ENCODE measurements at regions not wholly inside any gene's neighbourhood (a gene's known extent, or its start where the extent isn't known, plus 50 kb on each side); places are given as distances from the start of the nearest gene placed in this dataset.
A peak's percentile ranks its signal among the peaks of the same experiment; 100 is the strongest.

GRCh38 chr15:56868170-56868569, 50.3 kb upstream of the TCF12 start:
- no peak for DNase-seq (ENCODE audit: low spot score)

GRCh38 chr15:56866803-56867202, 51.6 kb upstream of the TCF12 start:
- peak; percentile 31 for DNase-seq (ENCODE audit: low spot score)

GRCh38 chr15:56857828-56858227, 60.6 kb upstream of the TCF12 start:
- no peak for DNase-seq (ENCODE audit: low spot score)

DNA sequence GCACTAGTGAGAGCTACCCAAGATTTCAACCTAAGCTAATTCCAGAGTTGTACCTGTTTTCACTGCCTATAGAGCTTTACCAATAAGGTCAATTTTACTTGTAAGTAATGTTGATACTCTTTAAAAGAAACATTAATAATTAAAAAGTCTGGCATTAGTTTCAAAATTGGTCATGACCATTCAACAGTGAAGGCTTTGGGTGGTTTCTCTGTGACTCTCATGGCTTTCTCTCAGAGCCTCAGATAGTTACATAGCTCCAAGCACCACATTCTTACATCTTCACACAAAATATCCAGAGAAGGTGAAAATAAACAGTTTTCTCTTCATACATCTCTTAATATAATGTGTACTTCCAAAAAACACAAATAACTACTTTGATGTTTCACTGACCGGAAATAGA, 61.5 kb upstream of the TCF12 start:
- DNase-seq (ENCODE audit: low spot score), result no peak

GRCh38 chr15:56844892-56845291, 73.6 kb upstream of the TCF12 start:
- no peak for DNase-seq (ENCODE audit: low spot score)

DNA sequence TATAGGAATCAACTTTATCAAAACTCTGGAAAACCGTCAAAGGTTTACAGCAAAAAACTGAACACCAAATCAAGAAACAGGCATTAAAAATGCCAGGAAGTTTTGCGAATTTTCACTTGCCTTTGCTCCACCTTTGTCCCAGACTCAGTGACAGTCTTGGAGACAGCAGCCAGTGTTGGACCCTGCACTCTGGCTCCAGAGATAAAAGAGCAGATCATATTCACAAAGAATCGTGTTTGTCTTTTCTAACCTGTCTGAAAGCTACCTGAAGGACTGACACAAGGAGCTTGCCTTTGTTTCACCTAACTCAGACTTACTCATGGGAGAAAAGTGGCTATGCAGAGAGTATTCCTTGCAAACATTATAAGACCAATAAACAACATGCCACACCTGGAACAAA, 74.0 kb upstream of the TCF12 start:
- DNase-seq (ENCODE audit: low spot score), result no peak

- DNase-seq (ENCODE audit: low spot score), result no peak
Observed at GRCh38 chr15:56839641-56840040, 78.8 kb upstream of the TCF12 start.

DNA sequence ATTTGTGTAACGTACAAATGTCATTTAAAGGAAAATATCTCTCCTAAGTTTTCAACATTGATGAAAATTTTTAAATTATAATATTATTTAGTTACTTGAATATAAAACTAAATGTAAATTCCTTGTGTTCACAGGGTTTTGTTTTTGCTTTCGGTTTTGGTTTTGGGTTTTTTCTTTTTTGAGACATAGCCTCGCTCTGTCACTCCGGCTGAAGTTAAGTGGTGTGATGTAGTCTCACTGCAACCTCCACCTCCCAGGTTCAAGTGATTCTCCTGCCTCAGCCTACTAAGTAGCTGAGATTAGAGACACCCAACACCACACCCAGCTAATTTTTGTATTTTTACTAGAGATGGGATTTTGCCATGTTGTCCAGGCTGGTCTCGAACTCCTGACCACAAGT, 79.3 kb upstream of the TCF12 start:
- DNase-seq (ENCODE audit: low spot score), result no peak

DNA sequence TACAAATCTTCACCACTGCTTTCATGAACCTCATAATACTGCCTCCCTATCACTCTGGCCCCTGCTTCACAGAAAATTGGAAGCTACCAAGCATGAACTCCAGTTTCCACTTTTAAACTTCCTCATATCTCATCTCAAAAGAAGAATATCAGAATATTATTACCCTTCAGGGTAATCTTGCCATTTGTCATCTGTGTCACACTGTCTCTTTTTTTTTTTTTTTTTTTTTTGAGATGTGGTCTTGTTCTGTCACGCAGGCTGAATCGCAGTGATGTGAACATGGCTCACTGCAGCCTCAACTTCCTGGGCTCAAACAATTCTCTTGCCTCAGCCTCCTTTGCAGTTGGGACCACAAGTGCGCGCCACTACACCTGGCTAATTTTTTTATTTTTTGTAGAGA, 80.4 kb upstream of the TCF12 start:
- no peak for DNase-seq (ENCODE audit: low spot score)

DNA sequence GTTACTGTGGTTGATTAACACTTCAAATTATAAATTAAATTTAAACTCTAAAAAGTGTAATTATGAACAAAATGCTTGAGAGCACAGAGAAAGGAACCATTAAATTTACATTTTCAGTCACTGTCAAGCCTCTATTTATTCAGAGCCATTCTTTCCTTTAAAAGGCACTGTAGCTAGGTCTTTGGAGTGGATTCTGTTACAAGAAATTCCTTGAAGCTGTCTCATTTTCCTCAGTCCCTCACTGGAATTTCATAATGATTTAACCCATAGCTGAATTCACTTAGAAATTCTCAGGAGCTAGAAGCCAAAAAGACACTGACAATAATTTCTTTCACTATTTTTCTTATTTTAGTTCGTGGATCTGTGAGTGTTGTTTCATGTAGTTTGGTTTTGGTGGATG, 81.2 kb upstream of the TCF12 start:
- no peak for DNase-seq (ENCODE audit: low spot score)

DNA sequence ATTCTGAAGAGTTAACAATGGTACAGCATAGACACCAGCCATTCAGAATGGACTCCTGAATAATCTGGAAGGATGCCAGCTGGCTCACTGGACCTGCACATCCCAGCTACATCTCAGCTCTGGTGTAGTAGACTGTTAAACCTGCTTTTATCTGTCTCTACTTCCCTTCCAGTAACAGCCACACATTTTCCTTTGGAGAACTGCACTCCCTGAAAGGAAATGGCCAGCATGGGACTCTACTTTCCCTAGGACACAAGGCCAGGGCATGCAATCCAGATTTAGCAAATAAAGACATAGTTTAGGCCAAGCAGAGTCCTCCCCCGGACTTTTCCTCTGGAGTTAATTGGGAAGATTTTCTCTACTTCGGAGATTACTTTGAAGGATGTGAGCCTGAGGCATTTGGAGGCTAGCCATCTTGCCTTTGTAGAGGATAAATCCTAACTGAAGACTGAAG, 82.7 kb upstream of the TCF12 start:
- no peak for DNase-seq (ENCODE audit: low spot score)

DNA sequence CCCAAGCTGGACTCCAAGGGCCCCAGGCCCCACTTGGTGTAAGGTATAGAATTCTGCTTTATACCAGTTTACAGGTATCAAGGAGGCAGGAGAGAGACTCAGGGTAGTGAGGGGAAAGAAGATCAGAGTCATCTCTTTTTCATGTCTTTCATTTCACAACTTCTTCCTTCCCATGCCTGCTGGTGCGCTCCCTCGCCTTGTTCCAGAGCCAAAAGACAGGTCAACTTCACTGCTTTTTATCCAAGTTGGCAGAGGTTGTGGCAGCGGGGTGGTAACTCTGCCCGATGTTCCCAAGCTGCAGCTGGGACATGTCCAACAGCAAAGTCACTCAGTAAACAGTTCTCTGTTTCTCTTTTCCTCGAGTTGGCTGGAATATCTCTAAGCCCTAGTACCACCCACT, 86.3 kb upstream of the TCF12 start:
- no peak for DNase-seq (ENCODE audit: low spot score)

DNA sequence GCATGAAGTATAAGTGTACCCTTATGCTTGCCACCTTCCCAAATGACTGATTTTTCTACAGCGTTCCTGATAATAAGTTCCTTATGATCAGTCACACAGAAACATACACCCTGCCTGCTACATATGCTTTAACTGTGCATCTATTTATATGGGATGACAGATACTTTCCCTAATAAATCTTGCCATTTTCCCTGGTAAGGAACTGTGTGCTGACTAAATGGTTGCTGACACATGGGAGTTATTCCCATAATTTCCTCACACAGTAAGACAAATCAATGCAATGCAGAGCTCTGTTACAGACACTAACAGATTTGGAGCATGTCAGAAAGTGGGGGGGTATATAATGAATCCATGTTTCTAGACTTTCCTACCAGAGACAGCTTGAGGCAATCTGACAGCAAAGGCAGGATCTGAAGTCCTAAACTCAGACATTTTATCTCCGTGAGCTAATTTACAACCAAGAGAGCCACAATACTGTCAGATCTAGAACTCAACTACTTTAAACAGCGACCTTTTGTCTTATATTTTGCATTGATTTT, 86.9 kb upstream of the TCF12 start:
- no peak for DNase-seq (ENCODE audit: low spot score)

DNA sequence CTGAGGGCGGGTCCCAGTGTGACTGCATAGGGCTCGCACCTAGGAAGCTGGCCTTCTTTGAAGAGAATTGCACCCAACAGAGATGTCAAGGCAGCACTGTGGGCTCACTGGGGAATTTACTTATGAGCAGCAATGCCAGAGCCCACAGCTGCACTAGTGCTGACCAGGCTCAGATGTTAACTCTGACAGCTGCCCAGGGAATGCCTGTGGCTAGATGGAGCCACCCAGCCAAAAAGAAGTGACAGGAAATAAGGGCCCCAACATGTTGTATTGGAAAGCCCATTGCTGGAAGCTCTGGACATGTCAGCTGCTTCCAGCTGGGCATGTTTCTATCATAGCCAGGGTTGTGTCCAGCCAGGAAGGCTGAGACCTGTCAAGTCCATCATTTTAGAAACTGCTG, 90.9 kb upstream of the ZNF280D start:
- DNase-seq (ENCODE audit: low spot score), result no peak

- peak; percentile 64 for DNase-seq (ENCODE audit: low spot score)
Observed at GRCh38 chr15:56821721-56822425, 88.6 kb upstream of the ZNF280D start.

DNA sequence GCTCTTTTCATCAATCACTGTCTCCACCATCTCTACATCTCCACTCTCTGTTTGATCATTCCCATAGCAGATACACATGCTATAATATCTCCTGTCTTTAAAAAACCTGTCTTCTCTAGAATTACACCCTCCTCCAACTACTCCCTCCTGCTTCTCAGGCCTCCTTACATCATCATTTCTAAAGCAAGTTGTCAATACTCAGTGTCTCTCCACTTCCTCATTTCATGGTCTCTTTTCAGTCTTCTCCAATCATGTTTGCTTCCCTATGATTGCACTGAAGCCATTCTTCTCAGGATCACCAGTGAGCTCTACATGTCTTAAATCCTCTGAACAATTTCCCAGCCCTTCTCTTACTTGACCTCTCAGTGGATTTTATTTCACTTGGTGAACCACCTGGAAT, 87.0 kb upstream of the ZNF280D start:
- DNase-seq (ENCODE audit: low spot score), result no peak

DNA sequence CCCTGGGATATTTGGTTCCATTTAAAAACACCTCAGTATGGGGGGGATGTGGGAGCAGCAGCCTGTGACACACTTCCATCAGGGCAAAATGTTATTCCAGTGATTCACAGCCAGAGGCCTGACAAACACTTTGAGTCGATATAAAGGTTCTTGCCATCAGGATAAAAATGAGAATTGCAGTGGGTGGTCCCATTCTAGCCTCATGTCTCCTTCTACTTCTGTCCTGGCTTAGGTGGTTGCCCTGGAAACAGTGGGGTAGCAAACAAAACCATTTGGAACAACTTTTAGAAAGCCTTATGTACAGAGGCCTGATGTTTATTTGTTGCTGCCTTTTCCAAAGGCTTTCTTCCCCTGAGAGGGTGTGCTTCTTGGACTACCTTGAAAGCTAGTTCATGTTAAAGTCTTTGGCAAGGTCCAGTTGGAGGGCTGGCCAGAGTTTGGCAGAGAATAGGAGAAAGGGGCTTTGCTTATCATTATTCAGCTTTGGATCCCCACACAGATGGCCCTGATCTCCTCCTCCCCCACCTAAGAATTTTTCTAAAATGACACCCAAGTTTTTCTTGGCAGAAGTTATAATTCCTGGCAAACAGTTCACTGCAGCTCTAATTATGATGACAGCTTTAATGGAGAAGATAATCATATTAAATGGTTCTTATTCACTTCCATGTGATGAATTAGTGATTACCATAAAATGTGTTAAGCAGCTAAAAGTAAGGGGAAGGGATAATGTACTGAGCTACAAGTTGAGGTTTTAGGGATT, 84.2 kb upstream of the ZNF280D start:
- peak; percentile 36 for DNase-seq (ENCODE audit: low spot score)

DNA sequence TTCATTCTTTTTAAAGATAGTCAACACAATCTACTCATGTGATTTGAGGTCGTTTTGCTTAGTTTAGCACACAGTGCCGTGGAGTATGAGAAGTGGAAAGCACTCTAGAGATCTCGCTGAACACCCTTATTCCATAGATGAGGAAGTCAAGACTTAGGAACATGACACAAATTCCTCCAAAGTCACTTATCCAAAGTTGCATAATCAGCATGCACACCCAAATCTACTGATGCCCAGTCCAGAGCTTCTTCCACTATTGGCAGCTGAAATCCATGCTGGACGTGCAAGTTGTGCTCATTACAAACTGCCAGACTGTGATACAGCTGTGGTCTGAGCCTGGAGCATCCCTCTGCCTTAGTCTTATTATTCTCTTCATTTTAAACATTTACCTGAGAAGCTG, 83.5 kb upstream of the ZNF280D start:
- no peak for DNase-seq (ENCODE audit: low spot score)

DNA sequence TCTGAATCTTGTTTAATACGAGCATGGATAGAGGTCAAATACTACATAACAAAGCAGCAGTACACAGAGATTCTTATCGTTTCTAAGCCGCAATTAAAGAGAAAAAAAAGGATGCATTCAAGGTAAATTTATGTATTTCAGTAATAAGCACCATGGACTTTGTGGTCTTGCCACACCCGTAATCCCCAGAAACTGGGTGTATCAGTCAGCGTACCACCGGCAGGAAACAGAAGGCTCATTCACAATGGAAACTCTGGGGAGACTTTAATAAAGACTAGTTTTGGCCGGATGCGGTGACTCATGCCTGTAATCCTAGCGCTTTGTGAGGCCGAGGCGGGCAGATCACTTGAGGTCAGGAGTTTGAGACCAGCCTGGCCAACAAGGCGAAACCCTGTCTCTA, 81.9 kb upstream of the ZNF280D start:
- peak; percentile 76 for DNase-seq (ENCODE audit: low spot score)

DNA sequence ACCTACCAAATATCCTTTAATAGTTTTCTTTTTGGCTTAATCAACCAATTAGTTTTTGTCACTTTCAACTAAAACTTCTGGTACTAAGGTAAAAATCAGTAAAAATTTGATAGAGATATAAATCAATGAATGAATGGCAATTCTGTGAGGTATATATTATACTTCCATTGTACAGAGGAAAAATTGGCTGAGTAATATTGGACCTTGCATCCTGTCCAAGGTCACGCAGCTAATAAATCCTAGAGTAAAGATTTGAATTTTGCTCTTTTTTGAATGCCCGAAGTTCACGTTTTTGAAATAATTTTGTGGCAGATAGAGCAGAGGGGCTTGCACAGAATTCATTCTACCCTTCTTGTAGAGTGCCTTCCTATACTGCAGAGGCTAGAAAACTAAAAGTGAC, 81.1 kb upstream of the ZNF280D start:
- DNase-seq (ENCODE audit: low spot score), result no peak

DNA sequence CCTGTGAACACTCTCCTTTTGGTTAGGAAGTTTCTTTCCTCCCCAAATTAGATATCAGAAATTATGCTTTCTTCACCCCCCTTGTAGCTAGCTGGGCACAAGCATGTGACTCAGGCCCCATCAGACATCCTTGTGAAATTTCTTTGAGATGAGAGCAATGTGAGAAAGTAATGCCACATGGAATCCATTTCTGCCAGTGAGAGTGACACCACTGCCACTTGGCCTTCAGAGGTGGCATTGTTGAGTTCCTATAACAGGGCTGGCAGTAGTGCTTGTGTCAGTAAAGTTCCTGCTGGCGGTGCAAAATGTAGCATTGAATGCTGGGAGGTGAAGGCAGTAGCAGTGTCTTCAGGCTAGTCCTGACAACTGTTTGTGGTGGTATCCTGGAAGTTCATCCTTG, 80.7 kb upstream of the ZNF280D start:
- no peak for DNase-seq (ENCODE audit: low spot score)

DNA sequence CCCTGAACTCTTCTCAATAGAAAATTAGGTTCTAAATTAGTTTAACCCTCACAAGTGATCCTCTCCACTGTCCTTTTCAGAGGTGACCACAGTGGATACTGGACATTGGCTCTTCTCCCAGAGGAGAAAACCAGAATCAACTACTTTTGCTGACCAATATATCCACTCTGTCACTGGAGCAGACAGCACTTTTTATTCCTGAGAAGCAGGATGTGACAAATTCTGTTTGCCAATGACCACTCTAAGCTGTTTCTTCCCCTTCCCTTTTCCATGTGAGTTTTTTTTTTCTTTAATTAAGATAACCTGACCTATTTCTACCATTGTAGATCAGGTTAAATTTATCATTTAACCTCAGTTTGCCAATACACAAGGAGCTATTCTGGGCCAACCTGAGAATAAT, 79.7 kb upstream of the ZNF280D start:
- DNase-seq (ENCODE audit: low spot score), result no peak

DNA sequence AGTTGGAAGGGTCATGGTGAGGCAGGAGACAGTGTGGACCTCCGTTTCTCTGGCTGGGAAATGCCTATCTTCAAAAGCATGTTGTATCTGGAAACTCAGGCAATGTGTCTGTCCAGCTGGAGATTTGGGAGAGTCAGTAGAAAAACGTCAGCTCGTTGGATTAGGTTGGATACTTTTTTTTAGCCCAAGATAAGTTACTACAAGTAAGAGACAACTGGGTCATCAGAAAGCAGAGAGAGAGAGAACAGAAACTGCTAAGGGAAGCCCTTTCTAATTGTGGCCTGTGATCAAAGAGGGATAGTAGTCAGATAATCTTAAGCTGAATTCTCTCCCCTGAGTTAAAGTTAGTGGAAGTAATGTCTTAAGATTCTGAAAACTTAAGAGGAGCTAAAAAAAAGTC, 78.9 kb upstream of the ZNF280D start:
- DNase-seq (ENCODE audit: low spot score), result no peak

All from A172 (cell line).